ENCODE measurements at regions not wholly inside any gene's neighbourhood (a gene's known extent, or its start where the extent isn't known, plus 50 kb on each side); places are given as distances from the start of the nearest gene placed in this dataset.

GRCh38 chr11:127358160-127358559 lies 357.6 kb upstream of the KIRREL3 start:
- Histone ChIP-seq H4K20me1 (ENCODE audit: insufficient read depth) (no peaks in the 10 kb centered on the region), H3K9me2 (no peaks in the 10 kb centered on the region), H2AFZ (ENCODE audit: low read depth) (no peak overlapping the region), H3K9me3 (no peaks in the 10 kb centered on the region), H3K36me3 (replicated peaks in 1 of 2; ENCODE audit: control insufficient read depth in 1 of 2, insufficient read depth in 2 of 2, low read length in 1 of 2) (no peaks in the 10 kb centered on the region), H3K4me1 (ENCODE audit: control insufficient read depth in 1 of 2, insufficient read depth in 2 of 2, low read depth in 1 of 2, low read length in 1 of 2) (no peaks in the 10 kb centered on the region), H3K9ac (no peak overlapping the region), H3F3A (replicated peaks; ENCODE audit: insufficient read depth) (no peaks in the 10 kb centered on the region), H3K27ac (ENCODE audit: low read depth in 2 of 2, low read length in 1 of 2) (no peak overlapping the region), H3K4me2 (no peak overlapping the region), H3K27me3 (ENCODE audit: insufficient read depth) (no peaks in the 10 kb centered on the region), H3K79me2 (ENCODE audit: insufficient read depth) (no peaks in the 10 kb centered on the region), H3K4me3 (ENCODE audit: low read depth in 2 of 2, low read length in 1 of 2) (no peak overlapping the region)
- WGBS (ENCODE audit: low lambda C conversion rate) = 47% methylated on average over 7 of the region's 7 CpGs
- ChIA-PET POLR2A (no interaction called here), CTCF (interaction anchor here (0.9 to 1.3 kb wide), 2 partner anchors 12 to 917 kb away, joined by 3 to 4 read pairs; no protein-coding TSS in a partner anchor)
- no peak for TF ChIP-seq GABPA (IDR thresholded peaks at IDR 0.05; ENCODE audit: low read depth)
- TF ChIP-seq RXRA (IDR thresholded peaks at IDR 0.05; ENCODE audit: borderline replicate concordance, low read depth) = no peak
- no peak for TF ChIP-seq USF2 (IDR thresholded peaks at IDR 0.05; ENCODE audit: borderline replicate concordance, low read depth, low read length)
- TF ChIP-seq IRF3 (IDR thresholded peaks at IDR 0.05; ENCODE audit: low read depth, low read length) = no peak
- no peak for TF ChIP-seq FOSL2 (IDR thresholded peaks at IDR 0.05; ENCODE audit: borderline replicate concordance, low read depth)
- DNase-seq = no peak

DNA sequence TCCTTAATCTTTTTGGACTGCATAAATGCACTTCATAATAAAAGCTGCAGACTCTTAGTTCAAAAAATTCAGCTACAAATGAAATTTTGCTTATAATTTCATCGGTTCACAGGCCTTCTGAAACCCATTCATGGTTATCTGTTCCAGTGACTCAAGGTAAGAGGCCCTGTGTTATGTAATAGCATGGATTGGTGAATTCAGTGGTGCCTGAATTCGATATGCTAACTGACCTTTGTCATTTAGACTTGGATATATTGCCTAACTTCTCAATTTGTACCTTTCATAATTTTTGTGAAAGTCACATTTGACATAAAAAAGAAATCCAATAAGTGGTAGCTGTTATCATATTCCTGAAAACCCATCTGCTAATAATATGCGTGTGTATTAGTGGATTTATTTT lies 349.9 kb upstream of the KIRREL3 start:
- H3K27ac ChIP-seq (ENCODE audit: low read depth in 2 of 2, low read length in 1 of 2) = no peak overlapping the region
- ChIA-PET POLR2A (no interaction called here), CTCF (interaction anchor here (0.6 kb wide), 1 partner anchor 126 kb away, joined by 3 read pairs; no protein-coding TSS in a partner anchor)
- H3K9me3 ChIP-seq = no peaks in the 10 kb centered on the region
- no peak for DNase-seq
- no peaks in the 10 kb centered on the region for H3K4me1 ChIP-seq (ENCODE audit: control insufficient read depth in 1 of 2, insufficient read depth in 2 of 2, low read depth in 1 of 2, low read length in 1 of 2)
- no peaks in the 10 kb centered on the region for H4K20me1 ChIP-seq (ENCODE audit: insufficient read depth)
- H3K27me3 ChIP-seq (ENCODE audit: insufficient read depth) = no peaks in the 10 kb centered on the region
- WGBS (ENCODE audit: low lambda C conversion rate) = 21% methylated on average over 3 of the region's 3 CpGs
- no peaks in the 10 kb centered on the region for H3F3A ChIP-seq (replicated peaks; ENCODE audit: insufficient read depth)
- H3K4me3 ChIP-seq (ENCODE audit: low read depth in 2 of 2, low read length in 1 of 2) = no peak overlapping the region
- TF ChIP-seq RXRA (IDR thresholded peaks at IDR 0.05; ENCODE audit: borderline replicate concordance, low read depth) = no peak
- no peak for TF ChIP-seq MEF2A (IDR thresholded peaks at IDR 0.05; ENCODE audit: borderline replicate concordance, low read depth)
- no peak for TF ChIP-seq POLR2AphosphoS5 (IDR thresholded peaks at IDR 0.05; ENCODE audit: low read depth, low read length)
- TF ChIP-seq SIN3A (IDR thresholded peaks at IDR 0.05; ENCODE audit: borderline replicate concordance, low read depth, low read length) = no peak
- TF ChIP-seq TCF12 (IDR thresholded peaks at IDR 0.05) = no peak
- TF ChIP-seq GABPA (IDR thresholded peaks at IDR 0.05; ENCODE audit: low read depth) = no peak
- TF ChIP-seq FOSL2 (IDR thresholded peaks at IDR 0.05; ENCODE audit: borderline replicate concordance, low read depth) = no peak
- TF ChIP-seq RAD21 (IDR thresholded peaks at IDR 0.05; ENCODE audit: low read length) = no peak
- no peak for TF ChIP-seq NFIC (IDR thresholded peaks at IDR 0.05; ENCODE audit: borderline replicate concordance)
- no peak for TF ChIP-seq TAF1 (IDR thresholded peaks at IDR 0.05; ENCODE audit: borderline replicate concordance, low read depth, low read length)
- TF ChIP-seq EZH2phosphoT487 (IDR thresholded peaks at IDR 0.05; ENCODE audit: borderline replicate concordance, low read depth) = no peak
- no peak for TF ChIP-seq SMC3 (IDR thresholded peaks at IDR 0.05; ENCODE audit: low read depth, low read length)
- H3K9ac ChIP-seq = no peak overlapping the region
- H3K36me3 ChIP-seq (replicated peaks in 1 of 2; ENCODE audit: control insufficient read depth in 1 of 2, insufficient read depth in 2 of 2, low read length in 1 of 2) = no peaks in the 10 kb centered on the region
- H3K4me2 ChIP-seq = no peak overlapping the region
- no peak overlapping the region for H2AFZ ChIP-seq (ENCODE audit: low read depth)
- no peaks in the 10 kb centered on the region for H3K9me2 ChIP-seq
- H3K79me2 ChIP-seq (ENCODE audit: insufficient read depth) = no peaks in the 10 kb centered on the region

Measured in SK-N-SH (cell line).